HepG2 (cell line): ENCODE measurements at regions not wholly inside any gene's neighbourhood (a gene's known extent, or its start where the extent isn't known, plus 50 kb on each side); places are given as distances from the start of the nearest gene placed in this dataset.

Experiments
- ATAC-seq: fragments of 200-7000 bp; cut with Tn5 transposase; 3 replicates; pipeline ENCODE4 v1.9.1; 2020; ENCODE audit warnings: mild to moderate bottlenecking, moderate library complexity
- BruUV-seq: library from RNA; stranded (reverse); fragments of 400-500 nt; replicated peaks from 2 replicates; lab custom pipeline; 2021; lab: Mats Ljungman, UMichigan
- CTCF ChIA-PET: fragments of 300-600 bp; formaldehyde crosslinking; extraction: SDS; loops from one replicate; lab custom pipeline; 2021; ENCODE audit warnings: low total read pairs, inconsistent platforms, low intra/inter-chr PET ratio; lab: Yijun Ruan, JAX
- POLR2A ChIA-PET: fragments of 350-600 bp; sonication (Branson Sonifier 250); formaldehyde crosslinking; loops from one replicate; lab custom pipeline; 2020; ENCODE audit warnings: antibody characterized with exemption, inconsistent platforms; lab: Yijun Ruan, JAX
- DNase-seq: peaks from one replicate; pipeline ENCODE4 v3.0.0-alpha.2; 2015; ENCODE audit warnings: low spot score
- FAIRE-seq: peaks from 3 replicates; lab custom pipeline; 2011; peaks lifted over from hg19 to GRCh38; lab: Jason Lieb, UNC
- H2AFZ ChIP-seq: one replicate; pipeline ENCODE4 v1.6.1; 2011; ENCODE audit warnings: low read length, inconsistent platforms
- H3K27ac ChIP-seq: fragments of 300-600 bp; 3 replicates; pipeline ENCODE4 v1.8.0; 2011; ENCODE audit warnings: mixed run types, mild to moderate bottlenecking, mixed read lengths, low read length, inconsistent platforms; ENCODE audit not compliant: insufficient read depth; ENCODE audit errors: extremely low read length
- H3K27me3 ChIP-seq, 2 experiments: fragments of 200-600 bp in 1 of 2; 2 replicates in 1 of 2; 3 replicates in 1 of 2; pipeline versions ENCODE4 v1.6.0 to v1.8.0; 2011; ENCODE audit warnings: low read length in 2 of 2, mild to moderate bottlenecking in 2 of 2, moderate library complexity in 2 of 2, inconsistent platforms in 1 of 2; ENCODE audit not compliant: insufficient read depth in 2 of 2, control insufficient read depth in 1 of 2
- H3K36me3 ChIP-seq, 2 experiments: fragments of 200-600 bp in 1 of 2; replicated peaks in 1 of 2; 2 replicates in 1 of 2; 3 replicates in 1 of 2; pipeline versions ENCODE4 v1.5.1 to v1.8.0; 2011; ENCODE audit warnings: low read length in 2 of 2, inconsistent platforms in 1 of 2; ENCODE audit not compliant: insufficient read depth in 2 of 2, control insufficient read depth in 1 of 2
- H3K4me1 ChIP-seq: 2 replicates; pipeline ENCODE4 v1.5.1; 2012; ENCODE audit warnings: low read length, inconsistent platforms; ENCODE audit not compliant: insufficient read depth
- H3K4me2 ChIP-seq: 2 replicates; pipeline ENCODE4 v1.6.0; 2011; ENCODE audit warnings: low read depth, low read length, inconsistent platforms
- H3K4me3 ChIP-seq, 3 experiments: fragments of 200-600 bp in 1 of 3; sonication (generic), shearing (Covaris generic) in 1 of 3; replicated peaks in 1 of 3; 2 replicates each; pipeline ENCODE4 v1.5.1; 2011 to 2016; ENCODE audit warnings: low read length in 3 of 3, inconsistent platforms in 2 of 3, low read depth in 2 of 3, mild to moderate bottlenecking in 2 of 3, control low read depth in 1 of 3, mixed read lengths in 1 of 3; ENCODE audit not compliant: insufficient read depth in 1 of 3
- H3K79me2 ChIP-seq: one replicate; pipeline ENCODE4 v1.6.1; 2011; ENCODE audit warnings: low read length, inconsistent platforms; ENCODE audit not compliant: insufficient read depth
- H3K9ac ChIP-seq: 2 replicates; pipeline ENCODE4 v1.6.0; 2011; ENCODE audit warnings: mild to moderate bottlenecking, low read depth, low read length, inconsistent platforms; ENCODE audit not compliant: insufficient read depth
- H3K9me3 ChIP-seq: 2 replicates; pipeline ENCODE4 v1.5.1; 2012; ENCODE audit warnings: mild to moderate bottlenecking, low read length
- H4K20me1 ChIP-seq: 2 replicates; pipeline ENCODE4 v1.6.0; 2011; ENCODE audit warnings: inconsistent platforms, mild to moderate bottlenecking, low read length, moderate library complexity; ENCODE audit not compliant: insufficient read depth
- ARNTL ChIP-seq: sonication (generic); formaldehyde crosslinking; IDR thresholded peaks from 2 replicates; pipeline ENCODE4 v1.4.0; 2020; ENCODE audit warnings: mild to moderate bottlenecking, missing genetic modification reagents
- CTCF ChIP-seq: sonication (generic); formaldehyde crosslinking; IDR thresholded peaks from 2 replicates; pipeline ENCODE4 v1.5.0; 2020; ENCODE audit warnings: mild to moderate bottlenecking, missing genetic modification reagents, moderate library complexity
- MIXL1 ChIP-seq: IDR thresholded peaks from 2 replicates; pipeline ENCODE4 v1.6.1; 2016
- MTA1 ChIP-seq: sonication (generic); formaldehyde crosslinking; IDR thresholded peaks from 2 replicates; pipeline ENCODE4 v1.4.0; 2020; ENCODE audit warnings: missing genetic modification reagents, mild to moderate bottlenecking, borderline replicate concordance
- NFRKB ChIP-seq: fragments of 450-650 bp; IDR thresholded peaks from 2 replicates; pipeline ENCODE4 v1.6.1; 2017
- PREB ChIP-seq: sonication (generic); formaldehyde crosslinking; IDR thresholded peaks from 2 replicates; pipeline ENCODE4 v1.4.0; 2020; ENCODE audit warnings: missing genetic modification reagents
- SETDB1 ChIP-seq: sonication (generic); formaldehyde crosslinking; IDR thresholded peaks from 2 replicates; pipeline ENCODE4 v1.5.1; 2020; ENCODE audit warnings: missing genetic modification reagents, mild to moderate bottlenecking, borderline replicate concordance
- SP5 ChIP-seq: IDR thresholded peaks from 2 replicates; pipeline ENCODE4 v1.6.1; 2016; ENCODE audit warnings: low read depth, borderline replicate concordance
- ZBTB20 ChIP-seq: sonication (generic); formaldehyde crosslinking; IDR thresholded peaks from 2 replicates; pipeline ENCODE4 v1.8.1; 2023; ENCODE audit warnings: missing genetic modification reagents, low read depth, mild to moderate bottlenecking, borderline replicate concordance
- ZBTB21 ChIP-seq: sonication (generic); formaldehyde crosslinking; IDR thresholded peaks from 2 replicates; pipeline ENCODE4 v1.4.0; 2020; ENCODE audit warnings: missing genetic modification reagents
- ZIK1 ChIP-seq: sonication (generic); formaldehyde crosslinking; IDR thresholded peaks from 2 replicates; pipeline ENCODE4 v1.5.0; 2020; ENCODE audit warnings: mild to moderate bottlenecking, low read depth, missing genetic modification reagents, borderline replicate concordance
- ZMAT3 ChIP-seq: sonication (generic); formaldehyde crosslinking; conservative IDR thresholded peaks from 2 replicates; pipeline ENCODE4 v1.7.0; 2021; ENCODE audit warnings: missing genetic modification reagents
- ZNF326 ChIP-seq: sonication (generic); formaldehyde crosslinking; IDR thresholded peaks from 2 replicates; pipeline ENCODE4 v1.4.0; 2020; ENCODE audit warnings: missing genetic modification reagents, borderline replicate concordance
- ZNF33B ChIP-seq: sonication (generic); formaldehyde crosslinking; IDR thresholded peaks from 2 replicates; pipeline ENCODE4 v1.5.1; 2020; ENCODE audit warnings: mild to moderate bottlenecking, missing genetic modification reagents
- ZNF775 ChIP-seq: sonication (generic); formaldehyde crosslinking; IDR thresholded peaks from 2 replicates; pipeline ENCODE4 v1.4.0; 2020; ENCODE audit warnings: missing genetic modification reagents, mild to moderate bottlenecking, moderate library complexity, borderline replicate concordance
- ZNF782 ChIP-seq: sonication (generic); formaldehyde crosslinking; IDR thresholded peaks from 2 replicates; pipeline ENCODE4 v1.4.0; 2020; ENCODE audit warnings: missing genetic modification reagents, mild to moderate bottlenecking, borderline replicate concordance
- ZNF891 ChIP-seq: sonication (generic); formaldehyde crosslinking; IDR thresholded peaks from 2 replicates; pipeline ENCODE4 v1.5.0; 2020; ENCODE audit warnings: mild to moderate bottlenecking, missing genetic modification reagents
- ZSCAN22 ChIP-seq: sonication (generic); formaldehyde crosslinking; IDR thresholded peaks from 2 replicates; pipeline ENCODE4 v1.4.0; 2020; ENCODE audit warnings: mild to moderate bottlenecking, missing genetic modification reagents
- WGBS: methylation state at CpG from one replicate; pipeline ENCODE4 v1.1.6; 2017; ENCODE audit warnings: low lambda C conversion rate; 5-methylcytosine and 5-hydroxymethylcytosine counted together
- in situ Hi-C: cut with HindIII; loops from 2 replicates; pipeline ENCODE4 v1.10.0; 2017; ENCODE audit warnings: low pct_unique_long_range_greater_than_20kb; ENCODE audit not compliant: extremely low pct_ligation_motif_present
- intact Hi-C: fragments of 100-400 bp; cut with micrococcal nuclease; formaldehyde crosslinking; loops from one replicate; pipeline ENCODE4 v1.10.0; 2022; ENCODE audit not compliant: unreplicated experiment

GRCh38 chr13:40002016-40002415 is 346.6 kb downstream of the COG6 start:
- no peaks in the 10 kb centered on the region; a peak in 1 of 5 replicates for H3K27me3 ChIP-seq
- FAIRE-seq (no peak), DNase-seq (no peak), ATAC-seq (no peak)
- no peaks in the 10 kb centered on the region for H4K20me1 ChIP-seq
- intact Hi-C loops (no loop called here), in situ Hi-C loops (no loop called here)
- H2AFZ ChIP-seq = no peak overlapping the region
- H3K27ac ChIP-seq = no peak overlapping the region
- ChIA-PET CTCF (no interaction called here), POLR2A (no interaction called here)
- H3K4me2 ChIP-seq = no peak overlapping the region
- TF ChIP-seq ZBTB20 (no peak), MIXL1 (CRISPR knock-in tag) (no peak), ZNF33B (no peak), SP5 (CRISPR knock-in tag) (no peak), CTCF (CRISPR knock-in tag) (no peak), NFRKB (no peak), ZSCAN22 (CRISPR knock-in tag) (no peak), SETDB1 (CRISPR knock-in tag) (no peak), ZMAT3 (CRISPR knock-in tag) (no peak), ARNTL (CRISPR knock-in tag) (no peak), MTA1 (CRISPR knock-in tag) (no peak), ZIK1 (CRISPR knock-in tag) (no peak), ZNF891 (CRISPR knock-in tag) (no peak), ZNF326 (CRISPR knock-in tag) (no peak), ZNF782 (no peak), ZBTB21 (CRISPR knock-in tag) (no peak), ZNF775 (CRISPR knock-in tag) (no peak), PREB (CRISPR knock-in tag) (no peak)
- no peak overlapping the region for H3K4me3 ChIP-seq
- H3K9ac ChIP-seq = no peak overlapping the region
- H3K4me1 ChIP-seq = no peaks in the 10 kb centered on the region
- H3K79me2 ChIP-seq = no peaks in the 10 kb centered on the region
- no peaks in the 10 kb centered on the region for H3K9me3 ChIP-seq
- BruUV-seq = no TSS peak
- H3K36me3 ChIP-seq = no peaks in the 10 kb centered on the region
- 32% methylated on average over 5 of the region's 5 CpGs for WGBS
